GM19397 (cell line): ENCODE measurements at regions not wholly inside any gene's neighbourhood (a gene's known extent, or its start where the extent isn't known, plus 50 kb on each side); places are given as distances from the start of the nearest gene placed in this dataset.
"Not testable (repeated sequence)": the region's sequence is repeated elsewhere in the genome, so short reads cannot be mapped to it uniquely, and the experiment has no call there.

Source experiments
- ATAC-seq: cut with Tn5 transposase; IDR thresholded peaks from one replicate; pipeline ENCODE4 v1.9.1; 2021; ENCODE audit warnings: mild to moderate bottlenecking, moderate library complexity; ENCODE audit not compliant: unreplicated experiment

DNA sequence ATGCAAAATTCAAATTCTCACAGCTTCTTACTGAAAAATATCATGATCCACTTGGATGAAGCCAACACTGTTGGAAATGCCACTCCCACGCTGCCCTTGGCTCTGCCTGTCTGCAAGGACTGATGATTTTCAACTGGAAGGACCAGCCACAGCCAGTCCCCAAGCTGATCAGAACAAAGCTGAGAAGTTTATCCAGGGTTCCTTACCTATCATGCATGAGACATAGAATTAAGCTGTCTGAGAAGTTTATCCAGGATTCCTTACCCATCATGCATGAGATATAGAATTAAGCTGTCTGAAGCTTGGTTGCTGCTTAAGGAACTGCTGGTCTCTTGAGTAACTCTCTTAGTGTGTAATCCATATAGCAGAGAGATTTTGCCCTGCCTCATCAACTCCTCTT, 159.8 kb upstream of the TMEM260 start:
- no peak for ATAC-seq

- no peak for ATAC-seq
Observed at GRCh38 chr14:56422221-56422620, 157.4 kb upstream of the TMEM260 start.

DNA sequence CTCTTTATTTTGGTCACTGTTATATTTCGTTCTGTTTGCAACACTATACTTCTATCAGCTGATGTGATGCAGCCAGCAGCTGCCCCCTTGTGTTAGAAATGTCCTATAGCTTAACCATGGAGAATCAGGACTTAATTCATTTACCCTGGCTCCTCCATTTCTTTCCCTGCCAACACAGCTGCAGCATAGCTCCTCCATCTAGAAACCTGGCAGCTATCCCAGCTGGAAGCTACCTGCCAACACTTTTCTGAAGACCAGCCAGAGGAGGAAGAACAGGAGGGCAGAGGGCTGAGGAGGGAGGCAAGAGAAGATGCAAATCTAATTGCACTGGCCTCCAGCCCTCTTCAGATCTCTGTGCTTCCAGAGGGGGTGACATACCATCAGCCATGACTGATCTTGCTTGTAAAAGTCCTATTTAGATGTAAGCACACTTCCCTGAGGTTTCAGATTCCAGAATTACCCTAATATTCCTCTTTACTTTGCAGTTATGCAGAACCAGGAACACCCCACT, 156.8 kb upstream of the TMEM260 start:
- no peak for ATAC-seq

GRCh38 chr14:56423544-56423943, 156.1 kb upstream of the TMEM260 start:
- no peak for ATAC-seq

GRCh38 chr14:56431013-56431412, 148.6 kb upstream of the TMEM260 start:
- no peak for ATAC-seq

DNA sequence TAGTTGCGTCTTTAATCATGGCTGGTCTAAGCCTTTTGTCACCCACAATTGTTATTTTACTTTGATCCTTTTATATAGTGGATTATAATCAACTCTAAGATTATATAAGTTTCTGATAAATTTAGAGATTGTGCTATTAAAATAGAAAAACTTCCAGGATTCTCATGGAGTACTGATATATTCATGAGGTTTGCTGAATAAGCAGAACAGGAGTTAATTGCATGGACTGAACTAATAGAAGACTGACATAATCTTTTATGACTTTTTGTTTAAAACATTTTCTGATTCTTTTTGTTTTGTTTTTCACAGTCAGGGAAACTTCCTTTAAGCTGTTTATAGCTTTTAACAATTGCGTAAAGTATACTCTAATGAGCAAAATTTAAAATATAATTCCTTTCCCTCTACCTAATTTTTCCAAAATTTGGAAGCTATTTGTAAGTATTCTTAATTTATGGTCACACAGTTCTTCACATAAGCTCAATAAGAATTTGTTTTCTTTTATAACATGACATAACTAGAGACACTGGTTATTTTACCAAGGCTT, 129.9 kb upstream of the TMEM260 start:
- no peak for ATAC-seq

DNA sequence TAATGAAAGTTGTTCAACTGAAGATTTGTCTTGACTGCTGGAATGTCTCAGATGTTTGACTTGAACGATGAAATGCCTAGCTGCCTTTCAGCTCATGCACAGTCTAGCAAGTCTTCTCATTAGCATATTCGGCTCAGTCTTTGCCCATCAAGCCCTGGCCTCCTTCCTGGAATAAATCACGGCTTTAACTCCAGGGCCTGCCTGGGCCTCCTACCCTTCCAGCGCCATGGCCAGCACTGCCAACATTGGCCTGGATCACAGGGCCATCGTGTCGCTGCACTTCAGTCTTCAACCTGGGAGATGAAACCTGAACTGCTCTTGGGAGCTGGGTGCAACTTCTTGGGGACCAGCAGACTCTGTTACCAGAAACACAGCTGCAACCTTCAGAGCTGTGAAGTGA, 126.7 kb upstream of the TMEM260 start:
- no peak for ATAC-seq

DNA sequence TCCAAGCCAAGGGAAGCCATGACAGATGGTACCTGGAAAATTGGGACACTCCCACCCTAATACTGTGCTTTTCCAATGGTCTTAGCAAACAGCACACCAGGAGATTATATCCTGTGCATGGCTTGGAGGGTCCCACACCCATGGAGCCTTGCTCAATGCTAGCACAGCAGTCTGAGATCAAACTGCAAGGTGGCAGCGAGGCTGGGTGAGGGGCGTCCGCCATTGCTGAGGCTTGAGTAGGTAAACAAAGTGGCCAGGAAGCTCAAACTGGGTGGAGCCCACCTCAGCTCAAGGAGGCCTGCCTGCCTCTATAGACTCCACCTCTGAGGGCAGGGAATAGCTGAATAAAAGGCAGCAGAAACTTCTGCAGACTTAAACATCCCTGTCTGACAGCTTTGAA, 124.9 kb upstream of the TMEM260 start:
- ATAC-seq: not testable (repeated sequence)

DNA sequence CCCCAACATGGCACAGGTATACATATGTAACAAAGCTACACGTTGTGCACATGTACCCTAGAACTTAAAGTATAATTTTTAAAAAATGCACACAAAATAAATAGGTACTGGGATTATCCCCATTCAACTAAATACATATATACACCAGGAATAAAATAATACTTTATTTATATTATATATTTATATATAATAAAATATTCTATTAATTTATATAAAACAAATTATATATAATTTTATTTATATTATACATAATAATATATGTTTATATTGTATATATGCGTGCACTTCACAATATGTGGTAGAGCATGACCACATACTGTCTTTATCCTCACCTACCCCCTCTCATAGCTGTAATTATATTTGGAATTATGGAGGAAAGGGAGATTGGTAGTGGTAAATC, 119.1 kb upstream of the TMEM260 start:
- no peak for ATAC-seq

- no peak for ATAC-seq
Observed at GRCh38 chr14:56461276-56462275, 118.0 kb upstream of the TMEM260 start.

DNA sequence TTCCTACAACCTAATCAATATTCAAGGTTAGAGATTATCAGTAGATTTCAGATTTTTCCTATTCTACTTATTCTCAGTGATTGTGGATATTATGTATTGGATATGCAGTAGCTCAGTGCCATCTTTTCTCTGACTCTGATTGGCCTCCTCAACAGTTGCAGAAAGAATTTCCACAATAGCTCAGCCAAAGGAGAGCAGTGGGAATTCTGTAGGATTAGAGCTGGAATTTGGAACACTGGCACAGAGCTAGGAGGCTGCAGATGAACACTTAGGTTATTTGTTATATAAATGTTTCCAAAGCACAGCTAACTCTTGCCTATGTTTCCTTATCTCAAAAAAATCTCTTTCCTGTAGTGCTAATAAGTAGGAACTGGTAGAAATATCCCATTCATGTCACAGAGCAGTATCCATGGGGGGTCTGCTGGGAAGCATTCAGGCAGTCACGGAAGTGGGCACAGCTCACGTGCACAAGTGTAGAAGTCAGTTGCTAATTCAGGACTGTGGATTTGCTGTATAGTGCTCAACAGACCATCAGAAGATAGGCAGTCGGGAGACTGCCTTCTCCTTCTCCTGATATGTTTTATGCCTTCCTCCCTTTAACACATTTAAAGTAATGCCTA, 116.2 kb upstream of the TMEM260 start:
- ATAC-seq: no peak

DNA sequence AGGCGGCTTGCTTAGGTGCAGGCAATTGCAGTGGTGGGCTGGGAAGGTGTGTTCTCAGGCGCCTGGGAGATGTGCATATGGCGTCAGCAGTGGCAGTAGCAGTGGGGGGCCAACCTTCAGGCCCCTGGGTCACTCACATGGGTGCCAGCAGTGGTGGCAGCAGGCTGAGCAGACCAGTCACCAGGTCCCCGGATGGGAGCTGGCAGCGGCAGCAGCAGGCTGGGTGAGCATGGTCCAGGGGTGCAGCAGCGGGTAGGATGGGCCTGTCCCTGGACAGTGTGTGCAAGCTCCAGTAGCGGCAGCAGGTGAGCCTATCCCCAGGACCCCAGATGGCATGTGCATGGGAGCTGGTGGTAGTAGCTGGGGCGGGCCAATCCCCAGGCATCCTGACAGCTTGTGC, 108.5 kb upstream of the TMEM260 start:
- no peak for ATAC-seq

DNA sequence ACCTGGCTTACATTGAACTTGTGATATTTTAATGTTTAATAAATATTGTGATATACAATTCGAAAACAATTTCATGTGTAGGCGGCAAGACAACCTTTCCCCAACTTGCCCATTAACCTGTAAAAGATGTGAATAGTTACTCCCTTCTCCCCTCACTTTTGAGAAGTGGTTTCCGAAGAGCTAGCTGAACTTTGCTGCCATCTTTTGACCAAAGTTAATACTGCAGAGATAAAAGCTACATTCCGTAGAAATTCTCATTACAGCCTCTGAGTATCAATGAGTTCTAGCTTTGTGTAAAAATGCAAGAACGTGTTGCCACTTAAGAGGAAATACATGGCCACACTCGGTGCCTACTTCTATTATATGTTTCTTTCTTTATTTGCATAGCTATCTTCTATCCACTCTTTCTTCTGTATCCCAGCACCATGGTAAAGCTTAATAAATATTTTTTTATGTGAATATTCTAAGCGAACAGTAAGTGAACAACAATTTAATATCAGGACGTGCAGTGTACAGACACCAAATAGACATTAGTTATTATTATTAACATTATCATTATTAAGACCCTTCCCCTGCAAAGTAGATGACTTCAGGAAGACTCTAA, 105.1 kb upstream of the TMEM260 start:
- no peak for ATAC-seq

DNA sequence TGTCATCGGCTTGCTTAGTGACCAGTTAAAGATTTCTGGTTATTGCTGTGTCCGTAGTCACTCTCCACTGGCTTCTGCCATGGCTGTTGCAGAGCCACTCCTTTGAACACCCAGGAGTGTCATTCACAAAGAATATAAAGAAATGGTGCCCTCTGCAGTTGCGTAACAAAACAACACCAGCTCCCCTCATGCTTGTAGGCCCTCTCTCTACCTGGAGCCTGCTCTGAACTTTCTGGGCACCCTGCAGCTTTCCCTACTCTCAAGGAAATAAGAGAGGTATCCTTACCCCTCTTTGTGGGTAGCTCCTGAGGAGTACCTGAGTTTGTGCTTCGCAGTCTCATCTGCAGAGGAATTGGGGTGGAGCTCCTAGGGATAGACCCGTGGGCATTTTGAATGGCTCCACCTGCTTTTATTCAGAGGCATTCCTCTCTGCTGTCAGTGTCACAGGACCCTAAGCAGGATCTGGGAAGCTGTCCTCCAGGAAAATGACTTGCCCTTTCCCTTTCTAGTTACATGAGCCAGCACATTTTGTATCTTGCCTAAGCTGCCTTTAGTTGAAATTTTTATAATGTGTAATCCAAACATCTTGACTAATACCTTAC, 97.2 kb upstream of the TMEM260 start:
- ATAC-seq: no peak

- ATAC-seq: no peak
Observed at GRCh38 chr14:56487090-56487667, 92.4 kb upstream of the TMEM260 start.

- ATAC-seq: no peak
Observed at GRCh38 chr14:56487761-56488160, 91.8 kb upstream of the TMEM260 start.

- no peak for ATAC-seq
Observed at GRCh38 chr14:56488306-56488705, 91.3 kb upstream of the TMEM260 start.

DNA sequence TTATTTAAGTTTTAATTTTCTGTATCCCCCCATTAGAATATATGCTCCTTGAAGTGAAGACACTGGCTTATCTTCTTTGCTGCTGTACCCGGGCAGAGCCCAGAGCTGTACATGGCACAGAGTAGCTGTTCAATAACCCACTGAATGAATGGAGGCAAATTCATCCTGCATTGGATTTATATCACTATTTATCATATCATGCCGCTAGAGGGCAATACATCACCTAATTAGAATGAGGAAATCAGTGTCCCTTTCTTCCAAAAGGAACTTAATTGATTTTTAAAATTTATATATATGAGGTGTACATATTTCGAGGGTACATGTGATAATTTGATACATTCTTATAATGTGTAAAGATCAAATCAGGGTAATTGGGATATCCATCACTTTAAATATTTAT, 89.2 kb upstream of the TMEM260 start:
- no peak for ATAC-seq

DNA sequence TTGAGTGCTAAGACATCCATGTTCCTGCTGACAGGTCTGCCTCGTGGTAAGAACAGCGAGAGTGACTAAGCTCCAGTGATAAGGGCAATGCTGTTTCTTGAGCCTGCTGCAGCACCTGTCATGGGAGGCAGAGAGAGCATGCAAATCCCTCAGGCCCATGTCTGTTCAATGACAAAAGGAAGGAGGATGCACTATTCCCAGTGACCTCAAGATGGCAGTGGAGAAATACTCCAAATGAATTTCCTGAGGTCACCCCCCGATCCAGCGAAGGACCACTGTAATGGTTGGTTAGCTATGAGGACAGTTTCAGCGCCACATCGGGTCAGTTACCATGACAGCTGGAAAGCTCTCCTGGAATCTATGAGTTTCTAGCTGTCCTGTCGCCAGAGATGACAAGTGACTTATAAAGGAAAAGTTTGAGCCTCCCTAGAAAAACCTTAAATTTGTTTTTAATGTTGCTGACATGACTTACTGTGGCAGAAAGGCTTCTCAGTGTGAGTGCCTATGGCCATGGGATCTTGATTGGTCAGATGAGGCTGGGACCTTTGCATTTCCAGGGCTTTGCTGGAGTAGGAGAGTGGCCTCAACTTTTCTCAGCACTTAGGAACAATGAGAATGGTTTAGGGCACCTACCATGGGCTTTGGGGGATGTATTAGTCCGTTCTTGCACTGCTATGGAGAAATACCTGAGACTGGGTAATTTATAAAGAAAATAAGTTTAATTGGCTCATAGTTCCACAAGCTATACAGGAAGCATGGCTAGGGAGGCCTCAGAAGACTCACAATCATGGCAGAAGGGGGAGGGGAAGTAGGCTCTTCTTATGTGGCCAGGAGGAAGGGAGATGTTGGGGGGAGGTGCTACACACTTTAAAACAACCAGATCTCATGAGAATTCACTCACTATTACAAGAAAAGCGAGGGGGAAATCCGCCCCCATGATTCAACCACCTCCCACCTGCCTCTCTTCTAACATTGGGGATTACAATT, 88.0 kb upstream of the TMEM260 start:
- no peak for ATAC-seq
